ENCODE measurements at regions not wholly inside any gene's neighbourhood (a gene's known extent, or its start where the extent isn't known, plus 50 kb on each side); places are given as distances from the start of the nearest gene placed in this dataset.

GRCh38 chr6:76481101-76481500 lies 408.6 kb upstream of the IMPG1 start:
- TF ChIP-seq POLR2A (IDR thresholded peaks at IDR 0.05; ENCODE audit: low read depth, low read length) (no peak), POLR2AphosphoS5 (IDR thresholded peaks at IDR 0.05; ENCODE audit: low read depth, low read length) (no peak)

Measured in GM12891 (cell line).